Pancreas (tissue), 10 donors: ENCODE measurements at regions not wholly inside any gene's neighbourhood (a gene's known extent, or its start where the extent isn't known, plus 50 kb on each side); places are given as distances from the start of the nearest gene placed in this dataset.

Source experiments
- ATAC-seq, 4 donors: fragments of 200-7000 bp; cut with Tn5 transposase; one replicate each; pipeline versions ENCODE4 v1.8.0 to v1.9.1; 2020; ENCODE audit warnings: mild to moderate bottlenecking in 4 of 4, moderate library complexity in 4 of 4
- DNase-seq, 6 donors: peaks; one replicate each; pipeline ENCODE4 v3.0.0-alpha.2; 2020
- FAIRE-seq: peaks from 2 replicates; lab custom pipeline; 2012; peaks lifted over from hg19 to GRCh38; lab: Jason Lieb, UNC
- H3K27ac ChIP-seq, 4 donors: fragments of 200-600 bp; sonication (generic); 1 replicate in 3 of 4; 2 replicates in 1 of 4; pipeline versions ENCODE4 v1.5.0 to v1.8.0; 2020
- H3K27me3 ChIP-seq, 4 donors: fragments of 200-600 bp; one replicate each; pipeline ENCODE4 v1.8.0; 2021
- H3K36me3 ChIP-seq, 3 donors: fragments of 200-600 bp; sonication (generic) in 1 of 3; one replicate each; pipeline versions ENCODE4 v1.5.0 to v1.8.0; 2020 to 2021
- H3K4me1 ChIP-seq, 3 donors: fragments of 200-600 bp; one replicate each; pipeline ENCODE4 v1.8.0; 2021
- H3K4me3 ChIP-seq, 4 donors: fragments of 200-600 bp; sonication (generic) in 2 of 4; one replicate each; pipeline versions ENCODE4 v1.5.0 to v1.8.0; 2020 to 2021
- H3K9me3 ChIP-seq, 4 donors: fragments of 200-600 bp; one replicate each; pipeline ENCODE4 v1.8.0; 2021
- CTCF ChIP-seq, 4 donors: fragments of 200-600 bp; sonication (generic) in 3 of 4; IDR thresholded peaks; one replicate each; pipeline versions ENCODE4 v1.5.0 to v1.8.0; 2021; ENCODE audit warnings: antibody characterized with exemption in 4 of 4
- WGBS, 2 donors: extraction: QIAGEN DNeasy Blood & Tissue Kit; methylation state at CpG; one replicate each; pipeline ENCODE4 v1.1.7; 2013; 5-methylcytosine and 5-hydroxymethylcytosine counted together
- intact Hi-C, 3 donors: fragments of 100-400 bp; cut with DNase I; formaldehyde crosslinking; loops; one replicate each; pipeline versions ENCODE4 v1.11.1 to v1.14.2; 2022
- donor health status: healthy with polysubstance abuse.
- donor health status: DM: no; HTN: no; CAD: no; lungs with moderate emphysema.
- donor health status: DM: no; HTN: no; CAD: no.
- donor health status: control.
- donor health status: control.
- donor health status: Bipolar disorder and iron deficiency.
- donor health status: DM: yes; HTN: yes; CAD: no.
- donor health status: DM: no; HTN: no; CAD: no.
- donor health status: DM: no; HTN: no; CAD: no.
- donor health status: DM: yes; HTN: yes; CAD: no.

- H3K9me3 ChIP-seq = no peaks in the 10 kb centered on the region
- FAIRE-seq (no peak), ATAC-seq (peak; percentile 71 to 87 (median 78)), DNase-seq (no peak)
- no peaks in the 10 kb centered on the region for H3K27me3 ChIP-seq
- TF ChIP-seq CTCF (IDR thresholded peaks at IDR 0.05) = no peak
- intact Hi-C loops = no loop called here
- 53 to 54% methylated on average over 1 of the region's 1 CpG for WGBS, 2 donors
- H3K4me3 ChIP-seq = no peak overlapping the region
- no peaks in the 10 kb centered on the region for H3K36me3 ChIP-seq
- H3K27ac ChIP-seq = no peak overlapping the region
- H3K4me1 ChIP-seq = no peaks in the 10 kb centered on the region
Observed at GRCh38 chr7:123260428-123260960, 60.7 kb upstream of the SLC13A1 start.

- TF ChIP-seq CTCF (IDR thresholded peaks at IDR 0.05) = no peak
- 87 to 90% methylated on average over 2 of the region's 2 CpGs for WGBS, 2 donors
- DNase-seq = no peak
- no peak for ATAC-seq
- no peaks in the 10 kb centered on the region for H3K27me3 ChIP-seq
- no peak overlapping the region for H3K4me3 ChIP-seq
- H3K4me1 ChIP-seq = no peaks in the 10 kb centered on the region
- intact Hi-C loops = no loop called here
- H3K9me3 ChIP-seq = no peaks in the 10 kb centered on the region
- H3K27ac ChIP-seq = no peak overlapping the region
- H3K36me3 ChIP-seq = no peaks in the 10 kb centered on the region
- no peak for FAIRE-seq
Observed at GRCh38 chr7:123259759-123260158, 60.0 kb upstream of the SLC13A1 start.
